ENCODE measurements at regions not wholly inside any gene's neighbourhood (a gene's known extent, or its start where the extent isn't known, plus 50 kb on each side); places are given as distances from the start of the nearest gene placed in this dataset.

- ATAC-seq (no peak), DNase-seq (ENCODE audit: low spot score) (no peak)
- no peak for TF ChIP-seq ZNF114 (CRISPR knock-in tag; IDR thresholded peaks at IDR 0.05)
- TF ChIP-seq NANOG (IDR thresholded peaks at IDR 0.05; ENCODE audit: borderline replicate concordance) = no peak
- TF ChIP-seq EZH2phosphoT487 (IDR thresholded peaks at IDR 0.05; ENCODE audit: unreplicated experiment) = no peak
- no peak for TF ChIP-seq JUNB (IDR thresholded peaks at IDR 0.05; ENCODE audit: unreplicated experiment)
- no peak for TF ChIP-seq ETS1 (IDR thresholded peaks at IDR 0.05)
- no peak for TF ChIP-seq EZH2 (IDR thresholded peaks at IDR 0.05; ENCODE audit: low read depth, unreplicated experiment)
- TF ChIP-seq, protein P1, sequence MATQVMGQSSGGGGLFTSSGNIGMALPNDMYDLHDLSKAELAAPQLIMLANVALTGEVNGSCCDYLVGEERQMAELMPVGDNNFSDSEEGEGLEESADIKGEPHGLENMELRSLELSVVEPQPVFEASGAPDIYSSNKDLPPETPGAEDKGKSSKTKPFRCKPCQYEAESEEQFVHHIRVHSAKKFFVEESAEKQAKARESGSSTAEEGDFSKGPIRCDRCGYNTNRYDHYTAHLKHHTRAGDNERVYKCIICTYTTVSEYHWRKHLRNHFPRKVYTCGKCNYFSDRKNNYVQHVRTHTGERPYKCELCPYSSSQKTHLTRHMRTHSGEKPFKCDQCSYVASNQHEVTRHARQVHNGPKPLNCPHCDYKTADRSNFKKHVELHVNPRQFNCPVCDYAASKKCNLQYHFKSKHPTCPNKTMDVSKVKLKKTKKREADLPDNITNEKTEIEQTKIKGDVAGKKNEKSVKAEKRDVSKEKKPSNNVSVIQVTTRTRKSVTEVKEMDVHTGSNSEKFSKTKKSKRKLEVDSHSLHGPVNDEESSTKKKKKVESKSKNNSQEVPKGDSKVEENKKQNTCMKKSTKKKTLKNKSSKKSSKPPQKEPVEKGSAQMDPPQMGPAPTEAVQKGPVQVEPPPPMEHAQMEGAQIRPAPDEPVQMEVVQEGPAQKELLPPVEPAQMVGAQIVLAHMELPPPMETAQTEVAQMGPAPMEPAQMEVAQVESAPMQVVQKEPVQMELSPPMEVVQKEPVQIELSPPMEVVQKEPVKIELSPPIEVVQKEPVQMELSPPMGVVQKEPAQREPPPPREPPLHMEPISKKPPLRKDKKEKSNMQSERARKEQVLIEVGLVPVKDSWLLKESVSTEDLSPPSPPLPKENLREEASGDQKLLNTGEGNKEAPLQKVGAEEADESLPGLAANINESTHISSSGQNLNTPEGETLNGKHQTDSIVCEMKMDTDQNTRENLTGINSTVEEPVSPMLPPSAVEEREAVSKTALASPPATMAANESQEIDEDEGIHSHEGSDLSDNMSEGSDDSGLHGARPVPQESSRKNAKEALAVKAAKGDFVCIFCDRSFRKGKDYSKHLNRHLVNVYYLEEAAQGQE (IDR thresholded peaks at IDR 0.05; ENCODE audit: unreplicated experiment) = no peak
- TF ChIP-seq STAT1 (IDR thresholded peaks at IDR 0.05; ENCODE audit: unreplicated experiment) = no peak
- no peak for TF ChIP-seq CREB1 (CRISPR knock-in tag; IDR thresholded peaks at IDR 0.05; ENCODE audit: low read depth)
- TF ChIP-seq ZNF331 (CRISPR knock-in tag; IDR thresholded peaks at IDR 0.05; ENCODE audit: low read depth) = no peak
- no peak overlapping the region for H3K4me3 ChIP-seq
- H3K27me3 Mint-ChIP-seq (ENCODE audit: insufficient read depth, low read depth, poor library complexity) = no peaks in the 10 kb centered on the region
- H3K27me3 ChIP-seq (ENCODE audit: insufficient read depth) = no peaks in the 10 kb centered on the region
- H3K4me1 Mint-ChIP-seq = no peaks in the 10 kb centered on the region
- H3K4me1 ChIP-seq (ENCODE audit: insufficient read depth) = no peaks in the 10 kb centered on the region
- no peak overlapping the region for H3K4me2 ChIP-seq
- H3K9me3 Mint-ChIP-seq = 0 out of 3 replicates have a peak, but pooled peaks cover 10% of the 10 kb centered on the region
- H3K4me3 Mint-ChIP-seq = no peak overlapping the region
- H3K36me3 Mint-ChIP-seq (ENCODE audit: low read depth) = no peaks in the 10 kb centered on the region; the same call in 2 of the 3 replicates
- no peaks in the 10 kb centered on the region for H3K79me2 ChIP-seq (replicated peaks; ENCODE audit: insufficient read depth)
- no peak overlapping the region for H3K27ac ChIP-seq (ENCODE audit: low read depth)
- no peaks in the 10 kb centered on the region for H3F3A ChIP-seq (replicated peaks; ENCODE audit: low read depth)
- H3K27ac Mint-ChIP-seq = no peak overlapping the region
- no peaks in the 10 kb centered on the region for H3K36me3 ChIP-seq (ENCODE audit: insufficient read depth)
- H3K9me2 ChIP-seq (ENCODE audit: insufficient read depth) = peaks cover 9% of the 10 kb centered on the region
- no peak overlapping the region for H2AFZ ChIP-seq
- no peaks in the 10 kb centered on the region for H4K20me1 ChIP-seq (replicated peaks; ENCODE audit: insufficient read depth)
These were observed 80.4 kb upstream of the PRKCQ start for GRCh38 chr10:6660460-6660859.

- H3K27ac Mint-ChIP-seq = no peak overlapping the region
- TF ChIP-seq STAT1 (IDR thresholded peaks at IDR 0.05; ENCODE audit: unreplicated experiment) (no peak), CTCF (conservative IDR thresholded peaks at IDR 0.05; ENCODE audit: low read depth in 2 of 2) (no peak), EZH2 (IDR thresholded peaks at IDR 0.05; ENCODE audit: low read depth, unreplicated experiment) (no peak), JUNB (IDR thresholded peaks at IDR 0.05; ENCODE audit: unreplicated experiment) (no peak), ZNF114 (CRISPR knock-in tag; IDR thresholded peaks at IDR 0.05) (no peak), POLR2AphosphoS5 (IDR thresholded peaks at IDR 0.05; ENCODE audit: low read depth) (no peak), EZH2phosphoT487 (IDR thresholded peaks at IDR 0.05; ENCODE audit: unreplicated experiment) (no peak)
- TF ChIP-seq, protein P1 (IDR thresholded peaks at IDR 0.05; ENCODE audit: unreplicated experiment) = no peak
These were observed 79.4 kb upstream of the PRKCQ start for GRCh38 chr10:6659451-6659850.

More at GRCh38 chr10:6659451-6659850, 79.4 kb upstream of the PRKCQ start:
- no peaks in the 10 kb centered on the region for H4K20me1 ChIP-seq (replicated peaks; ENCODE audit: insufficient read depth)
- no peaks in the 10 kb centered on the region for H3K27me3 ChIP-seq (ENCODE audit: insufficient read depth)
- H3K4me3 ChIP-seq = no peak overlapping the region
- no peak overlapping the region for H3K4me3 Mint-ChIP-seq
- peaks cover 9% of the 10 kb centered on the region for H3K9me2 ChIP-seq (ENCODE audit: insufficient read depth)
- no peaks in the 10 kb centered on the region for H3F3A ChIP-seq (replicated peaks; ENCODE audit: low read depth)
- H3K79me2 ChIP-seq (replicated peaks; ENCODE audit: insufficient read depth) = no peaks in the 10 kb centered on the region
- no peak overlapping the region for H3K27ac ChIP-seq (ENCODE audit: low read depth)
- no peaks in the 10 kb centered on the region; the same call in 2 of the 3 replicates for H3K36me3 Mint-ChIP-seq (ENCODE audit: low read depth)
- ATAC-seq = no peak
- H3K36me3 ChIP-seq (ENCODE audit: insufficient read depth) = no peaks in the 10 kb centered on the region
- H3K9me3 Mint-ChIP-seq = 0 out of 3 replicates have a peak, but pooled peaks cover 10% of the 10 kb centered on the region
- no peak overlapping the region for H3K4me2 ChIP-seq
- no peak overlapping the region for H2AFZ ChIP-seq
- no peak for DNase-seq (ENCODE audit: low spot score)
- no peaks in the 10 kb centered on the region for H3K27me3 Mint-ChIP-seq (ENCODE audit: insufficient read depth, low read depth, poor library complexity)
- no peaks in the 10 kb centered on the region for H3K4me1 ChIP-seq (ENCODE audit: insufficient read depth)
- no peaks in the 10 kb centered on the region for H3K4me1 Mint-ChIP-seq
